Karpas-422 (cell line): ENCODE measurements at regions not wholly inside any gene's neighbourhood (a gene's known extent, or its start where the extent isn't known, plus 50 kb on each side); places are given as distances from the start of the nearest gene placed in this dataset.
A peak's percentile ranks its signal among the peaks of the same experiment; 100 is the strongest.

Source experiments
- DNase-seq: peaks from one replicate; pipeline ENCODE4 v3.0.0-alpha.2; 2015
- H2AFZ ChIP-seq: fragments of 200-600 bp; sonication (generic); 2 replicates; pipeline ENCODE4 v1.6.1; 2014; ENCODE audit warnings: antibody characterized with exemption, low read length, mixed read lengths
- H3K27ac ChIP-seq: fragments of 200-600 bp; sonication (generic); 2 replicates; pipeline ENCODE4 v1.5.1; 2014; ENCODE audit warnings: mild to moderate bottlenecking, low read length, moderate library complexity
- H3K27me3 ChIP-seq: fragments of 200-600 bp; sonication (generic); 2 replicates; pipeline ENCODE4 v1.6.1; 2014; ENCODE audit warnings: low read length, mixed read lengths
- H3K36me3 ChIP-seq: fragments of 200-600 bp; sonication (generic); 2 replicates; pipeline ENCODE4 v1.6.1; 2014; ENCODE audit warnings: low read length, mixed read lengths; ENCODE audit not compliant: insufficient read depth
- H3K4me1 ChIP-seq: fragments of 200-600 bp; sonication (generic); 2 replicates; pipeline ENCODE4 v1.6.1; 2014; ENCODE audit warnings: mild to moderate bottlenecking, low read length, mixed read lengths
- H3K4me2 ChIP-seq: fragments of 200-600 bp; sonication (generic); 2 replicates; pipeline ENCODE4 v1.6.1; 2014; ENCODE audit warnings: low read length, low read depth, mild to moderate bottlenecking; ENCODE audit not compliant: poor library complexity, severe bottlenecking
- H3K4me3 ChIP-seq: fragments of 200-600 bp; sonication (generic); 2 replicates; pipeline ENCODE4 v1.5.1; 2014; ENCODE audit warnings: mild to moderate bottlenecking, antibody characterized with exemption, low read length, mixed read lengths
- H3K79me2 ChIP-seq: fragments of 200-600 bp; sonication (generic); 2 replicates; pipeline ENCODE4 v1.6.1; 2014; ENCODE audit warnings: mild to moderate bottlenecking, low read length, mixed read lengths
- H3K9ac ChIP-seq: fragments of 200-600 bp; sonication (generic); 2 replicates; pipeline ENCODE4 v1.6.0; 2014; ENCODE audit warnings: low read length
- H3K9me2 ChIP-seq: fragments of 200-600 bp; sonication (generic), shearing (Covaris generic); replicated peaks from 2 replicates; pipeline ENCODE4 v1.6.0; 2014; ENCODE audit warnings: mild to moderate bottlenecking, low read length, moderate library complexity; ENCODE audit not compliant: insufficient read depth
- H3K9me3 ChIP-seq: fragments of 300-700, 200-600 bp; sonication (generic); 2 replicates; pipeline ENCODE4 v1.6.1; 2014; ENCODE audit warnings: low read length, mixed read lengths
- H4K20me1 ChIP-seq: fragments of 200-600 bp; sonication (generic); 2 replicates; pipeline ENCODE4 v1.6.1; 2014; ENCODE audit warnings: mild to moderate bottlenecking, antibody characterized with exemption, low read length, low read depth; ENCODE audit not compliant: insufficient read depth

GRCh38 chr10:76645341-76645740 lies 992.3 kb downstream of the KCNMA1 start:
- H3K79me2 ChIP-seq: no peaks in the 10 kb centered on the region
- no peaks in the 10 kb centered on the region for H4K20me1 ChIP-seq
- no peaks in the 10 kb centered on the region for H3K9me3 ChIP-seq
- no peak overlapping the region for H3K9ac ChIP-seq
- no peak overlapping the region for H3K4me2 ChIP-seq
- no peaks in the 10 kb centered on the region for H3K27me3 ChIP-seq
- H3K9me2 ChIP-seq: no peaks in the 10 kb centered on the region
- H3K27ac ChIP-seq: no peak overlapping the region
- no peaks in the 10 kb centered on the region for H3K36me3 ChIP-seq
- no peak overlapping the region for H2AFZ ChIP-seq
- no peaks in the 10 kb centered on the region for H3K4me1 ChIP-seq
- DNase-seq: no peak
- H3K4me3 ChIP-seq: no peak overlapping the region

- Histone ChIP-seq H3K27me3 (no peaks in the 10 kb centered on the region), H3K4me2 (no peak overlapping the region), H3K9me3 (no peaks in the 10 kb centered on the region), H3K36me3 (no peaks in the 10 kb centered on the region), H3K4me3 (no peak overlapping the region), H3K79me2 (no peaks in the 10 kb centered on the region), H3K27ac (no peak overlapping the region), H3K9me2 (no peaks in the 10 kb centered on the region), H3K4me1 (no peaks in the 10 kb centered on the region), H4K20me1 (no peaks in the 10 kb centered on the region), H3K9ac (no peak overlapping the region), H2AFZ (no peak overlapping the region)
- no peak for DNase-seq
These were observed 993.1 kb downstream of the KCNMA1 start for GRCh38 chr10:76644476-76644875.

- DNase-seq: no peak
- H2AFZ ChIP-seq: no peak overlapping the region
- H3K27ac ChIP-seq: no peak overlapping the region
- H3K4me1 ChIP-seq: no peaks in the 10 kb centered on the region
- H3K27me3 ChIP-seq: no peaks in the 10 kb centered on the region
- no peaks in the 10 kb centered on the region for H3K79me2 ChIP-seq
- no peaks in the 10 kb centered on the region for H3K9me3 ChIP-seq
- no peak overlapping the region for H3K4me3 ChIP-seq
- H3K9me2 ChIP-seq: no peaks in the 10 kb centered on the region
- H4K20me1 ChIP-seq: no peaks in the 10 kb centered on the region
- no peaks in the 10 kb centered on the region for H3K36me3 ChIP-seq
- no peak overlapping the region for H3K4me2 ChIP-seq
- no peak overlapping the region for H3K9ac ChIP-seq
These were observed 994.1 kb downstream of the KCNMA1 start for GRCh38 chr10:76643511-76643911.

- Histone ChIP-seq H2AFZ (no peak overlapping the region), H3K9me2 (no peaks in the 10 kb centered on the region; the same call in 1 of the 2 replicates), H3K4me1 (no peaks in the 10 kb centered on the region), H3K27me3 (no peaks in the 10 kb centered on the region), H4K20me1 (no peaks in the 10 kb centered on the region), H3K9me3 (no peaks in the 10 kb centered on the region), H3K79me2 (no peaks in the 10 kb centered on the region), H3K4me2 (no peak overlapping the region), H3K36me3 (no peaks in the 10 kb centered on the region), H3K9ac (no peak overlapping the region), H3K4me3 (no peak overlapping the region), H3K27ac (no peak overlapping the region)
- no peak for DNase-seq
These were observed 995.2 kb downstream of the KCNMA1 start for GRCh38 chr10:76642358-76642757.

- Histone ChIP-seq H3K27ac (no peak overlapping the region), H3K4me1 (no peaks in the 10 kb centered on the region), H3K27me3 (no peaks in the 10 kb centered on the region), H2AFZ (no peak overlapping the region), H3K9me2 (no peaks in the 10 kb centered on the region; the same call in 1 of the 2 replicates), H3K4me3 (no peak overlapping the region), H4K20me1 (no peaks in the 10 kb centered on the region), H3K9me3 (no peaks in the 10 kb centered on the region), H3K9ac (no peak overlapping the region), H3K79me2 (no peaks in the 10 kb centered on the region), H3K36me3 (no peaks in the 10 kb centered on the region), H3K4me2 (no peak overlapping the region)
- DNase-seq: no peak
These were observed 996.4 kb downstream of the KCNMA1 start for GRCh38 chr10:76641215-76641614.

GRCh38 chr10:76640806-76641205 lies 996.8 kb downstream of the KCNMA1 start:
- Histone ChIP-seq H3K27me3 (no peaks in the 10 kb centered on the region), H3K4me1 (no peaks in the 10 kb centered on the region), H2AFZ (no peak overlapping the region), H3K4me2 (no peak overlapping the region), H3K9ac (no peak overlapping the region), H3K9me2 (no peaks in the 10 kb centered on the region; the same call in 1 of the 2 replicates), H3K9me3 (no peaks in the 10 kb centered on the region), H4K20me1 (no peaks in the 10 kb centered on the region), H3K79me2 (no peaks in the 10 kb centered on the region), H3K4me3 (no peak overlapping the region), H3K27ac (no peak overlapping the region), H3K36me3 (no peaks in the 10 kb centered on the region)
- no peak for DNase-seq

- Histone ChIP-seq H4K20me1 (no peaks in the 10 kb centered on the region), H3K27ac (no peak overlapping the region), H3K4me1 (no peaks in the 10 kb centered on the region), H3K36me3 (no peaks in the 10 kb centered on the region), H3K27me3 (no peaks in the 10 kb centered on the region), H3K4me2 (no peak overlapping the region), H3K9me3 (no peaks in the 10 kb centered on the region), H3K4me3 (no peak overlapping the region), H2AFZ (no peak overlapping the region), H3K9ac (no peak overlapping the region), H3K79me2 (no peaks in the 10 kb centered on the region), H3K9me2 (no peaks in the 10 kb centered on the region; the same call in 1 of the 2 replicates)
- peak; percentile 66 for DNase-seq
These were observed 1004.9 kb downstream of the KCNMA1 start for GRCh38 chr10:76632767-76633051.

GRCh38 chr10:76631884-76632766 lies 1005.5 kb downstream of the KCNMA1 start:
- H4K20me1 ChIP-seq: no peaks in the 10 kb centered on the region
- no peak for DNase-seq
- no peaks in the 10 kb centered on the region for H3K9me3 ChIP-seq
- H3K27ac ChIP-seq: no peak overlapping the region
- no peaks in the 10 kb centered on the region for H3K36me3 ChIP-seq
- H3K4me1 ChIP-seq: no peaks in the 10 kb centered on the region
- no peak overlapping the region for H3K9ac ChIP-seq
- H3K9me2 ChIP-seq: no peaks in the 10 kb centered on the region
- no peaks in the 10 kb centered on the region for H3K79me2 ChIP-seq
- H3K4me2 ChIP-seq: no peak overlapping the region
- H3K27me3 ChIP-seq: no peaks in the 10 kb centered on the region
- no peak overlapping the region for H2AFZ ChIP-seq
- H3K4me3 ChIP-seq: no peak overlapping the region
